ENCODE measurements at regions not wholly inside any gene's neighbourhood (a gene's known extent, or its start where the extent isn't known, plus 50 kb on each side); places are given as distances from the start of the nearest gene placed in this dataset.
A peak's percentile ranks its signal among the peaks of the same experiment; 100 is the strongest.

DNA sequence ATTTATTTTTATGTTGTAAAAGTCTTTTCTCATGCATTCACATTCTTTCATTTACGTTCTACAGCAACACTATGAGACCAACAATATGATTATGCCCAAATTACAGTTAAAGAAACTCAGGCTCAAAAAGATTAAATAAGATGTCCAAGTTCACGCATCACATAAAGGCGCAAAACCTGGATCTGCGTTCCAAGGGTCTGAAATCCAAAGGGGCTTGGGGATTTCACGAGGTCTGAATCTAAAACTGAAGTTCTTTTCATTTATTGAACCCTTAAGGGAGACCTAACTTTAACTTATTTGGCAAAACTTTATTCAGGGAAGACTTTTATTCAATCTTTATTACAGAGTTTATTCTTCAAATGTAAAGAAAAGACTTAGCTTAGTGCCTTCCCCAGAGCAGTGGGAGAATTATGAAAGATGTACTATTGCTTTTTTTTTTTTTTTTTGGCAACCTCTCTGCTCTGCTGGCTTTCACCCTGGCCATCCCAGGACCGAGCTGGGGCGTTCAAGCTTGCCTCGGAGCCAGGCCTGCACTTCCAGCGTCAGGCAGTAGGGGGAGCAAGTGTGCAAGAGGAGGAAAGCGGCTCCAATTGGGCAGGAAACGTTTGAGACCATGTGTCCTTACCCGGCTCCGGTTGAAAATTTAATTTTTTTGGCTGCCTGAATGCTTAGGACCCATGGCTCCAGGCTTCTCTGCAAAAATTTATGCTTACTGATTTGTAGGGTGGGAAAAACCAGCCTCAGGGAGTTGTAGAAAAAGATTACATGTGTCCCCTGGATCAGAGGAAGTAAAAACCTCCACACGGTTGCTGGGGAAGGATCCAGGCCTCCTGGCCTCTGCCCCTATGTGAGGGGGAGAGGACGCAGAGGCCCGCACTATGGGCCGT is 344.3 kb upstream of the KLF3 start (continued):
- TF ChIP-seq, protein P1, sequence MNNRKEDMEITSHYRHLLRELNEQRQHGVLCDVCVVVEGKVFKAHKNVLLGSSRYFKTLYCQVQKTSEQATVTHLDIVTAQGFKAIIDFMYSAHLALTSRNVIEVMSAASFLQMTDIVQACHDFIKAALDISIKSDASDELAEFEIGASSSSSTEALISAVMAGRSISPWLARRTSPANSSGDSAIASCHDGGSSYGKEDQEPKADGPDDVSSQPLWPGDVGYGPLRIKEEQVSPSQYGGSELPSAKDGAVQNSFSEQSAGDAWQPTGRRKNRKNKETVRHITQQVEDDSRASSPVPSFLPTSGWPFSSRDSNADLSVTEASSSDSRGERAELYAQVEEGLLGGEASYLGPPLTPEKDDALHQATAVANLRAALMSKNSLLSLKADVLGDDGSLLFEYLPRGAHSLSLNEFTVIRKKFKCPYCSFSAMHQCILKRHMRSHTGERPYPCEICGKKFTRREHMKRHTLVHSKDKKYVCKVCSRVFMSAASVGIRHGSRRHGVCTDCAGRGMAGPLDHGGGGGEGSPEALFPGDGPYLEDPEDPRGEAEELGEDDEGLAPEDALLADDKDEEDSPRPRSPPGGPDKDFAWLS (CRISPR knock-in tag; IDR thresholded peaks at IDR 0.05; ENCODE audit: borderline replicate concordance), result no peak
- TF ChIP-seq, protein P2, sequence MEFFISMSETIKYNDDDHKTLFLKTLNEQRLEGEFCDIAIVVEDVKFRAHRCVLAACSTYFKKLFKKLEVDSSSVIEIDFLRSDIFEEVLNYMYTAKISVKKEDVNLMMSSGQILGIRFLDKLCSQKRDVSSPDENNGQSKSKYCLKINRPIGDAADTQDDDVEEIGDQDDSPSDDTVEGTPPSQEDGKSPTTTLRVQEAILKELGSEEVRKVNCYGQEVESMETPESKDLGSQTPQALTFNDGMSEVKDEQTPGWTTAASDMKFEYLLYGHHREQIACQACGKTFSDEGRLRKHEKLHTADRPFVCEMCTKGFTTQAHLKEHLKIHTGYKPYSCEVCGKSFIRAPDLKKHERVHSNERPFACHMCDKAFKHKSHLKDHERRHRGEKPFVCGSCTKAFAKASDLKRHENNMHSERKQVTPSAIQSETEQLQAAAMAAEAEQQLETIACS (CRISPR knock-in tag; IDR thresholded peaks at IDR 0.05), result no peak
- no peak for TF ChIP-seq SMYD3 (CRISPR knock-in tag; IDR thresholded peaks at IDR 0.05)
- peak; percentile 21 for TF ChIP-seq TBL1XR1 (IDR thresholded peaks at IDR 0.05; ENCODE audit: borderline replicate concordance, low read length, partially characterized antibody)
- TF ChIP-seq, protein P3, sequence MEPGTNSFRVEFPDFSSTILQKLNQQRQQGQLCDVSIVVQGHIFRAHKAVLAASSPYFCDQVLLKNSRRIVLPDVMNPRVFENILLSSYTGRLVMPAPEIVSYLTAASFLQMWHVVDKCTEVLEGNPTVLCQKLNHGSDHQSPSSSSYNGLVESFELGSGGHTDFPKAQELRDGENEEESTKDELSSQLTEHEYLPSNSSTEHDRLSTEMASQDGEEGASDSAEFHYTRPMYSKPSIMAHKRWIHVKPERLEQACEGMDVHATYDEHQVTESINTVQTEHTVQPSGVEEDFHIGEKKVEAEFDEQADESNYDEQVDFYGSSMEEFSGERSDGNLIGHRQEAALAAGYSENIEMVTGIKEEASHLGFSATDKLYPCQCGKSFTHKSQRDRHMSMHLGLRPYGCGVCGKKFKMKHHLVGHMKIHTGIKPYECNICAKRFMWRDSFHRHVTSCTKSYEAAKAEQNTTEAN (CRISPR knock-in tag; conservative IDR thresholded peaks at IDR 0.05), result no peak
- TF ChIP-seq KDM3A (CRISPR knock-in tag; IDR thresholded peaks at IDR 0.05; ENCODE audit: low read depth), result no peak
- TF ChIP-seq PHF21A (CRISPR knock-in tag; IDR thresholded peaks at IDR 0.05), result peak; percentile 26; the same call in 1 of the 2 replicates
- TF ChIP-seq HNRNPLL (IDR thresholded peaks at IDR 0.05; ENCODE audit: low read depth, low read length, poor library complexity, severe bottlenecking), result no peak
- no peak for TF ChIP-seq HHEX (CRISPR knock-in tag; IDR thresholded peaks at IDR 0.05)
- TF ChIP-seq ZNF550 (CRISPR knock-in tag; IDR thresholded peaks at IDR 0.05; ENCODE audit: borderline replicate concordance), result no peak
- TF ChIP-seq ZNF331 (CRISPR knock-in tag; IDR thresholded peaks at IDR 0.05), result no peak
- TF ChIP-seq, protein P4, sequence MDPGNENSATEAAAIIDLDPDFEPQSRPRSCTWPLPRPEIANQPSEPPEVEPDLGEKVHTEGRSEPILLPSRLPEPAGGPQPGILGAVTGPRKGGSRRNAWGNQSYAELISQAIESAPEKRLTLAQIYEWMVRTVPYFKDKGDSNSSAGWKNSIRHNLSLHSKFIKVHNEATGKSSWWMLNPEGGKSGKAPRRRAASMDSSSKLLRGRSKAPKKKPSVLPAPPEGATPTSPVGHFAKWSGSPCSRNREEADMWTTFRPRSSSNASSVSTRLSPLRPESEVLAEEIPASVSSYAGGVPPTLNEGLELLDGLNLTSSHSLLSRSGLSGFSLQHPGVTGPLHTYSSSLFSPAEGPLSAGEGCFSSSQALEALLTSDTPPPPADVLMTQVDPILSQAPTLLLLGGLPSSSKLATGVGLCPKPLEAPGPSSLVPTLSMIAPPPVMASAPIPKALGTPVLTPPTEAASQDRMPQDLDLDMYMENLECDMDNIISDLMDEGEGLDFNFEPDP (CRISPR knock-in tag; conservative IDR thresholded peaks at IDR 0.05), result no peak
- peak; percentile 49 for TF ChIP-seq ZNF501 (CRISPR knock-in tag; IDR thresholded peaks at IDR 0.05)
- no peak for TF ChIP-seq CREM (IDR thresholded peaks at IDR 0.05)
- no peak for TF ChIP-seq CREM (CRISPR knock-in tag; IDR thresholded peaks at IDR 0.05)
- TF ChIP-seq, protein P5, sequence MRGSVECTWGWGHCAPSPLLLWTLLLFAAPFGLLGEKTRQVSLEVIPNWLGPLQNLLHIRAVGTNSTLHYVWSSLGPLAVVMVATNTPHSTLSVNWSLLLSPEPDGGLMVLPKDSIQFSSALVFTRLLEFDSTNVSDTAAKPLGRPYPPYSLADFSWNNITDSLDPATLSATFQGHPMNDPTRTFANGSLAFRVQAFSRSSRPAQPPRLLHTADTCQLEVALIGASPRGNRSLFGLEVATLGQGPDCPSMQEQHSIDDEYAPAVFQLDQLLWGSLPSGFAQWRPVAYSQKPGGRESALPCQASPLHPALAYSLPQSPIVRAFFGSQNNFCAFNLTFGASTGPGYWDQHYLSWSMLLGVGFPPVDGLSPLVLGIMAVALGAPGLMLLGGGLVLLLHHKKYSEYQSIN (CRISPR knock-in tag; IDR thresholded peaks at IDR 0.05; ENCODE audit: borderline replicate concordance), result no peak
- TF ChIP-seq KLF12 (CRISPR knock-in tag; IDR thresholded peaks at IDR 0.05; ENCODE audit: borderline replicate concordance), result no peak
- TF ChIP-seq STAT5B (CRISPR knock-in tag; IDR thresholded peaks at IDR 0.05), result no peak
- no peak for TF ChIP-seq LCORL (IDR thresholded peaks at IDR 0.05)
- TF ChIP-seq LCORL (CRISPR knock-in tag; IDR thresholded peaks at IDR 0.05), result peak; percentile 90; the same call in 1 of the 2 replicates
- no peak for TF ChIP-seq RBM22 (optimal IDR thresholded peaks at IDR 0.05; ENCODE audit: low read length)
- no peak for TF ChIP-seq ZNF766 (CRISPR knock-in tag; IDR thresholded peaks at IDR 0.05; ENCODE audit: borderline replicate concordance)
- TF ChIP-seq NPAS2 (CRISPR knock-in tag; IDR thresholded peaks at IDR 0.05; ENCODE audit: borderline replicate concordance), result no peak
- no peak; the same call in 1 of the 2 replicates for TF ChIP-seq ARHGAP35 (CRISPR knock-in tag; IDR thresholded peaks at IDR 0.05; ENCODE audit: borderline replicate concordance)
